ENCODE measurements at regions not wholly inside any gene's neighbourhood (a gene's known extent, or its start where the extent isn't known, plus 50 kb on each side); places are given as distances from the start of the nearest gene placed in this dataset.

- TF ChIP-seq, protein P1, sequence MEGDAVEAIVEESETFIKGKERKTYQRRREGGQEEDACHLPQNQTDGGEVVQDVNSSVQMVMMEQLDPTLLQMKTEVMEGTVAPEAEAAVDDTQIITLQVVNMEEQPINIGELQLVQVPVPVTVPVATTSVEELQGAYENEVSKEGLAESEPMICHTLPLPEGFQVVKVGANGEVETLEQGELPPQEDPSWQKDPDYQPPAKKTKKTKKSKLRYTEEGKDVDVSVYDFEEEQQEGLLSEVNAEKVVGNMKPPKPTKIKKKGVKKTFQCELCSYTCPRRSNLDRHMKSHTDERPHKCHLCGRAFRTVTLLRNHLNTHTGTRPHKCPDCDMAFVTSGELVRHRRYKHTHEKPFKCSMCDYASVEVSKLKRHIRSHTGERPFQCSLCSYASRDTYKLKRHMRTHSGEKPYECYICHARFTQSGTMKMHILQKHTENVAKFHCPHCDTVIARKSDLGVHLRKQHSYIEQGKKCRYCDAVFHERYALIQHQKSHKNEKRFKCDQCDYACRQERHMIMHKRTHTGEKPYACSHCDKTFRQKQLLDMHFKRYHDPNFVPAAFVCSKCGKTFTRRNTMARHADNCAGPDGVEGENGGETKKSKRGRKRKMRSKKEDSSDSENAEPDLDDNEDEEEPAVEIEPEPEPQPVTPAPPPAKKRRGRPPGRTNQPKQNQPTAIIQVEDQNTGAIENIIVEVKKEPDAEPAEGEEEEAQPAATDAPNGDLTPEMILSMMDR (IDR thresholded peaks at IDR 0.05) = no peak
- TF ChIP-seq POLR2A (IDR thresholded peaks at IDR 0.05) = no peak
These were observed 126.9 kb upstream of the ANKH start for GRCh38 chr5:14998491-14998890.

Measured in uterus (tissue), 2 donors.